Ishikawa (cell line): ENCODE measurements at regions not wholly inside any gene's neighbourhood (a gene's known extent, or its start where the extent isn't known, plus 50 kb on each side); places are given as distances from the start of the nearest gene placed in this dataset.

ENCODE experiments used
- CEBPB ChIP-seq: IDR thresholded peaks from 2 replicates; pipeline ENCODE4 v1.6.1; 2012
- EGR1 ChIP-seq: IDR thresholded peaks from 2 replicates; pipeline ENCODE4 v1.6.1; 2012
- EP300 ChIP-seq: IDR thresholded peaks from 2 replicates; pipeline ENCODE4 v1.6.1; 2012; ENCODE audit warnings: borderline replicate concordance
- FOXM1 ChIP-seq: IDR thresholded peaks from 2 replicates; pipeline ENCODE4 v1.6.1; 2012; ENCODE audit warnings: low read depth, borderline replicate concordance
- MAX ChIP-seq: IDR thresholded peaks from 2 replicates; pipeline ENCODE4 v1.6.1; 2012
- RAD21 ChIP-seq: IDR thresholded peaks from 2 replicates; pipeline ENCODE4 v1.6.1; 2012; ENCODE audit warnings: low read depth
- REST ChIP-seq: IDR thresholded peaks from 2 replicates; pipeline ENCODE4 v1.6.1; 2012; ENCODE audit warnings: low read depth, mild to moderate bottlenecking
- TAF1 ChIP-seq: IDR thresholded peaks from 2 replicates; pipeline ENCODE4 v1.6.1; 2012; ENCODE audit warnings: low read depth, mild to moderate bottlenecking
- TEAD4 ChIP-seq: IDR thresholded peaks from 2 replicates; pipeline ENCODE4 v1.6.1; 2012
- YY1 ChIP-seq: IDR thresholded peaks from 2 replicates; pipeline ENCODE4 v1.6.1; 2012; ENCODE audit warnings: low read depth

- TF ChIP-seq MAX (no peak), YY1 (no peak), EP300 (no peak), TAF1 (no peak), REST (no peak), CEBPB (no peak), RAD21 (no peak), FOXM1 (no peak), TEAD4 (no peak), EGR1 (no peak)
These were observed 80.2 kb downstream of the VCX2 start for GRCh38 chrX:8090906-8091305.
